ENCODE measurements at regions not wholly inside any gene's neighbourhood (a gene's known extent, or its start where the extent isn't known, plus 50 kb on each side); places are given as distances from the start of the nearest gene placed in this dataset.

- TF ChIP-seq SUZ12 (IDR thresholded peaks at IDR 0.05; ENCODE audit: extremely low read depth, insufficient read depth, insufficient read length) (no peak), ZNF274 (IDR thresholded peaks at IDR 0.05; ENCODE audit: low read depth, low read length) (no peak)
Measured at GRCh38 chr9:10930081-10930480, 317.3 kb upstream of the PTPRD start.
